ENCODE measurements at regions not wholly inside any gene's neighbourhood (a gene's known extent, or its start where the extent isn't known, plus 50 kb on each side); places are given as distances from the start of the nearest gene placed in this dataset.

- FAIRE-seq: no peak
- CTCF ChIA-PET (ENCODE audit: low intra/inter-chr PET ratio): no interaction called here
- 3% methylated on average over 3 of the region's 3 CpGs for WGBS (ENCODE audit: insufficient coverage, low coverage, missing lambda C conversion rate)
- TF ChIP-seq ZNF511 (CRISPR knock-in tag; IDR thresholded peaks at IDR 0.05) (no peak), ZNF431 (CRISPR knock-in tag; IDR thresholded peaks at IDR 0.05) (no peak), FOXA3 (CRISPR knock-in tag; conservative IDR thresholded peaks at IDR 0.05 in 1 of 2, IDR thresholded peaks at IDR 0.05 in 1 of 2) (no peak), ZBTB17 (CRISPR knock-in tag; IDR thresholded peaks at IDR 0.05) (no peak), CBFB (CRISPR knock-in tag; IDR thresholded peaks at IDR 0.05) (no peak), RBM39 (optimal IDR thresholded peaks at IDR 0.05; ENCODE audit: low read depth, low read length) (no peak), POLR3A (IDR thresholded peaks at IDR 0.05; ENCODE audit: borderline replicate concordance, extremely low read depth, insufficient read depth, insufficient read length) (no peak), ATF2 (CRISPR knock-in tag; IDR thresholded peaks at IDR 0.05) (no peak), CCAR2 (IDR thresholded peaks at IDR 0.05; ENCODE audit: low read depth, low read length) (no peak), FOXA1 (IDR thresholded peaks at IDR 0.05; ENCODE audit: borderline replicate concordance) (no peak), RBBP5 (IDR thresholded peaks at IDR 0.05; ENCODE audit: borderline replicate concordance, insufficient read depth, low read length, poor library complexity, severe bottlenecking) (no peak), ZFP91 (CRISPR knock-in tag; IDR thresholded peaks at IDR 0.05) (no peak), TGIF2 (CRISPR knock-in tag; IDR thresholded peaks at IDR 0.05) (no peak)
These were observed 139.2 kb upstream of the HS3ST2 start for GRCh38 chr16:22674832-22675191.

More at GRCh38 chr16:22674832-22675191, 139.2 kb upstream of the HS3ST2 start:
- ATAC-seq (no peak), DNase-seq (ENCODE audit: extremely low read depth in 1 of 4, low spot score in 3 of 4) (no peak)
- H2AFZ ChIP-seq (ENCODE audit: low read depth, low read length): no peak overlapping the region
- POLR2A ChIA-PET: interaction anchor here (1.1 kb wide), 1 partner anchor 9 kb away, joined by 3 read pairs; no protein-coding TSS in a partner anchor
- no peaks in the 10 kb centered on the region for H3K79me2 ChIP-seq (ENCODE audit: control insufficient read depth, insufficient read depth, low read length)
- H3K9me3 ChIP-seq (replicated peaks; ENCODE audit: control insufficient read depth, insufficient read depth, low read depth, low read length): no peaks in the 10 kb centered on the region
- H3K4me3 ChIP-seq: no peak overlapping the region
- H3K27ac ChIP-seq (ENCODE audit: extremely low read depth, low read depth, low read length): no peak overlapping the region
- H3K9ac ChIP-seq (ENCODE audit: insufficient read depth in 1 of 2, low read depth in 2 of 2, low read length in 2 of 2): no peak overlapping the region
- intact Hi-C loops (cut with micrococcal nuclease) (no loop called here), in situ Hi-C loops (cut with MboI) (no loop called here)
- BruUV-seq (replicated peaks): no TSS peak
- H3K4me1 ChIP-seq (replicated peaks in 1 of 2; ENCODE audit: control insufficient read depth in 2 of 2, insufficient read depth in 2 of 2, low read length in 2 of 2): no peaks in the 10 kb centered on the region; a peak in 1 of 5 replicates
- H3K27me3 ChIP-seq (ENCODE audit: control insufficient read depth in 2 of 2, insufficient read depth in 2 of 2, low read length in 2 of 2): peaks cover 0 to 9% of the 10 kb centered on the region in 2 experiments; a peak in 1 of 5 replicates
- no peaks in the 10 kb centered on the region for H4K20me1 ChIP-seq (replicated peaks; ENCODE audit: control insufficient read depth, insufficient read depth, low read length)
- no peaks in the 10 kb centered on the region for H3K36me3 ChIP-seq (ENCODE audit: control insufficient read depth, insufficient read depth, low read length)
- H3K4me2 ChIP-seq (ENCODE audit: insufficient read depth, low read length): no peak overlapping the region
- H3K9me1 ChIP-seq (ENCODE audit: control insufficient read depth, insufficient read depth, low read length): no peaks in the 10 kb centered on the region

Measured in K562 (cell line).